HG03095 (cell line): ENCODE measurements at regions not wholly inside any gene's neighbourhood (a gene's known extent, or its start where the extent isn't known, plus 50 kb on each side); places are given as distances from the start of the nearest gene placed in this dataset.

ENCODE experiments used
- ATAC-seq: cut with Tn5 transposase; IDR thresholded peaks from one replicate; pipeline ENCODE4 v1.9.1; 2021; ENCODE audit warnings: moderate library complexity; ENCODE audit not compliant: unreplicated experiment

- ATAC-seq, result no peak
Observed at GRCh38 chr18:1907470-1908206, 663.7 kb downstream of the METTL4 start.

- no peak for ATAC-seq
Observed at GRCh38 chr18:1914489-1914888, 656.8 kb downstream of the METTL4 start.

GRCh38 chr18:1916869-1917523 is 654.3 kb downstream of the METTL4 start:
- no peak for ATAC-seq

- ATAC-seq, result no peak
Observed at GRCh38 chr18:1917569-1917968, 653.7 kb downstream of the METTL4 start.

- ATAC-seq, result no peak
Observed at GRCh38 chr18:1922066-1922465, 649.2 kb downstream of the METTL4 start.

- ATAC-seq, result no peak
Observed at GRCh38 chr18:1928711-1929110, 642.6 kb downstream of the METTL4 start.

GRCh38 chr18:1929720-1930119 is 641.6 kb downstream of the METTL4 start:
- ATAC-seq, result no peak

- ATAC-seq, result no peak
Observed at GRCh38 chr18:1930291-1931270, 640.7 kb downstream of the METTL4 start.

GRCh38 chr18:1952486-1952885 is 618.8 kb downstream of the METTL4 start:
- ATAC-seq, result no peak

- no peak for ATAC-seq
Observed at GRCh38 chr18:1954583-1955312, 616.6 kb downstream of the METTL4 start.

- ATAC-seq, result no peak
Observed at GRCh38 chr18:1958798-1959197, 612.5 kb downstream of the METTL4 start.

GRCh38 chr18:1965016-1965415 is 606.3 kb downstream of the METTL4 start:
- no peak for ATAC-seq

- ATAC-seq, result no peak
Observed at GRCh38 chr18:1965541-1965940, 605.8 kb downstream of the METTL4 start.

GRCh38 chr18:1968801-1969498 is 602.4 kb downstream of the METTL4 start:
- ATAC-seq, result no peak

- no peak for ATAC-seq
Observed at GRCh38 chr18:1976484-1976883, 594.8 kb downstream of the METTL4 start.

- ATAC-seq, result no peak
Observed at GRCh38 chr18:1982056-1982455, 589.2 kb downstream of the METTL4 start.

GRCh38 chr18:1983746-1984515 is 587.4 kb downstream of the METTL4 start:
- no peak for ATAC-seq

GRCh38 chr18:1993866-1994265 is 577.4 kb downstream of the METTL4 start:
- no peak for ATAC-seq

- no peak for ATAC-seq
Observed at GRCh38 chr18:1994471-1994870, 576.8 kb downstream of the METTL4 start.
